Neural progenitor cell (in vitro differentiated cells): ENCODE measurements at regions not wholly inside any gene's neighbourhood (a gene's known extent, or its start where the extent isn't known, plus 50 kb on each side); places are given as distances from the start of the nearest gene placed in this dataset.

ENCODE experiments used
- DNase-seq: peaks from one replicate; pipeline ENCODE4 v3.0.0-alpha.2; 2016; ENCODE audit warnings: low spot score
- H2AFZ ChIP-seq: fragments of 200-600 bp; sonication (generic); replicated peaks from 2 replicates; pipeline ENCODE4 v1.6.1; 2016; ENCODE audit warnings: antibody characterized with exemption
- H3F3A ChIP-seq: fragments of 200-600 bp; sonication (generic); 2 replicates; pipeline ENCODE4 v1.6.1; 2016; ENCODE audit warnings: antibody characterized with exemption, low read depth
- H3K27ac ChIP-seq: fragments of 200-600 bp; sonication (generic); 2 replicates; pipeline ENCODE4 v1.5.1; 2016; ENCODE audit warnings: mild to moderate bottlenecking
- H3K27me3 ChIP-seq: fragments of 200-600 bp; sonication (generic); 2 replicates; pipeline ENCODE4 v1.6.1; 2016; ENCODE audit warnings: mild to moderate bottlenecking, moderate library complexity
- H3K36me3 ChIP-seq: fragments of 200-600 bp; sonication (generic); 2 replicates; pipeline ENCODE4 v1.5.1; 2016
- H3K4me1 ChIP-seq: fragments of 200-600 bp; sonication (generic); 2 replicates; pipeline ENCODE4 v1.6.1; 2016; ENCODE audit warnings: mixed run types
- H3K4me2 ChIP-seq: fragments of 200-600 bp; sonication (generic); 2 replicates; pipeline ENCODE4 v1.6.1; 2016
- H3K4me3 ChIP-seq: fragments of 200-600 bp; sonication (generic); 2 replicates; pipeline ENCODE4 v1.5.1; 2016
- H3K79me2 ChIP-seq: fragments of 200-600 bp; sonication (generic); 2 replicates; pipeline ENCODE4 v1.6.1; 2016; ENCODE audit warnings: low read depth
- H3K9ac ChIP-seq: fragments of 200-600 bp; sonication (generic); 2 replicates; pipeline ENCODE4 v1.6.1; 2016
- H3K9me3 ChIP-seq: fragments of 200-600 bp; sonication (generic); 2 replicates; pipeline ENCODE4 v1.5.1; 2016; ENCODE audit warnings: low read depth
- H4K20me1 ChIP-seq: fragments of 200-600 bp; sonication (generic); 2 replicates; pipeline ENCODE4 v1.6.1; 2016; ENCODE audit warnings: low read depth
- H3K27ac Mint-ChIP-seq: 3 replicates; pipeline ENCODE4 v1.8.0; 2021; ENCODE audit warnings: mixed read lengths
- H3K27me3 Mint-ChIP-seq: 2 replicates; pipeline ENCODE4 v1.8.0; 2022; ENCODE audit warnings: low read depth, mild to moderate bottlenecking, inconsistent platforms, moderate library complexity, mixed read lengths; ENCODE audit not compliant: insufficient read depth
- H3K36me3 Mint-ChIP-seq: 3 replicates; pipeline ENCODE4 v1.8.0; 2021; ENCODE audit warnings: mixed read lengths
- H3K4me1 Mint-ChIP-seq: 3 replicates; pipeline ENCODE4 v1.8.0; 2021; ENCODE audit warnings: mixed read lengths
- H3K4me3 Mint-ChIP-seq: 3 replicates; pipeline ENCODE4 v1.8.0; 2021; ENCODE audit warnings: mild to moderate bottlenecking, moderate library complexity, mixed read lengths
- H3K9me3 Mint-ChIP-seq: 3 replicates; pipeline ENCODE4 v1.8.0; 2020; ENCODE audit warnings: mixed read lengths
- CTCF ChIP-seq: fragments of 200-600 bp; sonication (generic); IDR thresholded peaks from 2 replicates; pipeline ENCODE4 v1.5.1; 2017; ENCODE audit warnings: antibody characterized with exemption, mild to moderate bottlenecking
- EZH2 ChIP-seq: fragments of 200-600 bp; sonication (generic); IDR thresholded peaks from 2 replicates; pipeline ENCODE4 v1.6.1; 2017; ENCODE audit warnings: antibody characterized with exemption, mild to moderate bottlenecking, moderate library complexity
- EZH2phosphoT487 ChIP-seq: fragments of 200-600 bp; sonication (generic); IDR thresholded peaks from 2 replicates; pipeline ENCODE4 v1.6.1; 2017; ENCODE audit warnings: antibody characterized with exemption

GRCh38 chr1:72936151-72936740 lies 653.9 kb upstream of the NEGR1 start:
- no peak overlapping the region for H3K27ac ChIP-seq
- Mint-ChIP-seq H3K4me3 (no peak overlapping the region), H3K9me3 (no peaks in the 10 kb centered on the region), H3K27ac (no peak overlapping the region), H3K4me1 (no peaks in the 10 kb centered on the region), H3K36me3 (no peaks in the 10 kb centered on the region), H3K27me3 (no peaks in the 10 kb centered on the region)
- H3K79me2 ChIP-seq, result no peaks in the 10 kb centered on the region
- no peak for DNase-seq
- H3F3A ChIP-seq, result no peaks in the 10 kb centered on the region
- TF ChIP-seq EZH2 (no peak), EZH2phosphoT487 (no peak), CTCF (no peak)
- no peak overlapping the region for H3K4me2 ChIP-seq
- H3K4me3 ChIP-seq, result no peak overlapping the region
- no peak overlapping the region for H2AFZ ChIP-seq
- H3K36me3 ChIP-seq, result peaks cover 3% of the 10 kb centered on the region
- H3K4me1 ChIP-seq, result no peaks in the 10 kb centered on the region
- H4K20me1 ChIP-seq, result no peaks in the 10 kb centered on the region
- H3K9ac ChIP-seq, result no peak overlapping the region
- H3K9me3 ChIP-seq, result no peaks in the 10 kb centered on the region
- H3K27me3 ChIP-seq, result no peaks in the 10 kb centered on the region

GRCh38 chr1:72932025-72932424 lies 649.7 kb upstream of the NEGR1 start:
- Mint-ChIP-seq H3K9me3 (no peaks in the 10 kb centered on the region), H3K27ac (no peak overlapping the region), H3K4me3 (no peak overlapping the region), H3K36me3 (no peaks in the 10 kb centered on the region), H3K4me1 (no peaks in the 10 kb centered on the region), H3K27me3 (no peaks in the 10 kb centered on the region)
- Histone ChIP-seq H3K9ac (no peak overlapping the region), H2AFZ (no peak overlapping the region), H3K4me2 (no peak overlapping the region), H3K9me3 (no peaks in the 10 kb centered on the region), H4K20me1 (no peaks in the 10 kb centered on the region), H3K4me3 (no peak overlapping the region), H3K27ac (no peak overlapping the region), H3F3A (no peaks in the 10 kb centered on the region), H3K36me3 (peaks cover 3% of the 10 kb centered on the region), H3K27me3 (no peaks in the 10 kb centered on the region), H3K79me2 (no peaks in the 10 kb centered on the region), H3K4me1 (no peaks in the 10 kb centered on the region)
- no peak for DNase-seq
- TF ChIP-seq CTCF (no peak), EZH2phosphoT487 (no peak), EZH2 (no peak)

GRCh38 chr1:72930528-72930927 lies 648.2 kb upstream of the NEGR1 start:
- Histone ChIP-seq H3K4me3 (no peak overlapping the region), H3K27me3 (no peaks in the 10 kb centered on the region), H3K9ac (no peak overlapping the region), H3K4me2 (no peak overlapping the region), H3K27ac (no peak overlapping the region), H3F3A (no peaks in the 10 kb centered on the region), H3K36me3 (peaks cover 3% of the 10 kb centered on the region), H2AFZ (no peak overlapping the region), H4K20me1 (no peaks in the 10 kb centered on the region), H3K9me3 (no peaks in the 10 kb centered on the region), H3K79me2 (no peaks in the 10 kb centered on the region), H3K4me1 (no peaks in the 10 kb centered on the region)
- no peak for DNase-seq
- H3K36me3 Mint-ChIP-seq, result no peaks in the 10 kb centered on the region
- H3K27ac Mint-ChIP-seq, result no peak overlapping the region
- H3K4me1 Mint-ChIP-seq, result no peaks in the 10 kb centered on the region
- no peaks in the 10 kb centered on the region for H3K9me3 Mint-ChIP-seq
- TF ChIP-seq EZH2 (no peak), EZH2phosphoT487 (no peak), CTCF (no peak)
- no peaks in the 10 kb centered on the region for H3K27me3 Mint-ChIP-seq
- no peak overlapping the region for H3K4me3 Mint-ChIP-seq
